Activated naive CD8-positive, alpha-beta T cell treated with anti-CD3 and anti-CD28 coated beads for 36 hours (primary cell): ENCODE measurements at regions not wholly inside any gene's neighbourhood (a gene's known extent, or its start where the extent isn't known, plus 50 kb on each side); places are given as distances from the start of the nearest gene placed in this dataset.

Source experiments
- DNase-seq: peaks from one replicate; pipeline ENCODE4 v3.0.0; 2021
- H3K27ac Mint-ChIP-seq: one replicate; pipeline ENCODE4 v1.8.0; 2022; ENCODE audit warnings: mild to moderate bottlenecking, moderate library complexity, mixed read lengths
- H3K27me3 Mint-ChIP-seq: one replicate; pipeline ENCODE4 v1.8.0; 2022; ENCODE audit warnings: mild to moderate bottlenecking, mixed read lengths
- H3K36me3 Mint-ChIP-seq: one replicate; pipeline ENCODE4 v1.8.0; 2021; ENCODE audit warnings: mild to moderate bottlenecking, mixed read lengths
- H3K4me1 Mint-ChIP-seq: one replicate; pipeline ENCODE4 v1.8.0; 2021; ENCODE audit warnings: mixed read lengths
- H3K4me3 Mint-ChIP-seq: one replicate; pipeline ENCODE4 v1.8.0; 2022; ENCODE audit warnings: mild to moderate bottlenecking, moderate library complexity, mixed read lengths
- H3K9me3 Mint-ChIP-seq: one replicate; pipeline ENCODE4 v1.8.0; 2022; ENCODE audit warnings: mixed read lengths

DNA sequence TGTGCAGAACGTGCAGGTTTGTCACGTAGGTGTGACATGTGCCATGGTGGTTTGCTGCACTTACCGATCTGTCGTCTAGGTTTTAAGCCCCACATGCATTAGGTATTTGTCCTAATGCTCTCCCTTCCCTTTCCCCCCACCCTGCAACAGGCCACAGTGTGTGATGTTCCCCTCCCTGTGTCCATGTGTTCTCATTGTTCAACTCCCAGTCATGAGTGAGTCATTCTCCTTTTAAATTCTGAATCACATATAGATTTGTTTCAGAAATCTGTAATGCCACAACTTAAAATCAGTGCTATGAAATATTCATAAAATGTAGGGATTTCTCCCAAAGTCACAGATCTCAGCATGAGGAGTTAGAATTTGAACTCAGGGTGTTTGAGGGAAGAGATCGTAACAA lies 552.5 kb upstream of the MBL2 start:
- Mint-ChIP-seq H3K27me3 (no peaks in the 10 kb centered on the region), H3K4me1 (no peaks in the 10 kb centered on the region), H3K27ac (no peak overlapping the region), H3K9me3 (peaks cover 2% of the 10 kb centered on the region), H3K36me3 (no peaks in the 10 kb centered on the region), H3K4me3 (no peak overlapping the region)
- no peak for DNase-seq

DNA sequence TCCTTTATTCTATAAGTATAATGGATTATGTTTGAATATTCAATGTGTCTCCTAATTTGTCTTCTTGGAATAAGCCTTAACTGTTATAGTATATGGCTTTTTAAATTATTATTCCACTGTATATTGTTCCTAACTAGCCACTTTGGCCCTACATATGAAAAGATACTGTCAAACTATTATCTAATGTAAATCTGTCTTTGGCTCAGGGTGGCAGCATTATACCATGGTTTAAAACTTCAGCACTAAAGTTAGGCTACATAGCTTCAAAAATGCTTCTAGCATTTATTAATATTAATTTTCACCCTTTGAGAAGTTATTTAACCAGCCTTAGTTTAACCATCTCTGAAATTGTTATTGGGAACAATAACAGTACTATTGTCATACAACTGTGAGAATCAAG lies 543.1 kb upstream of the MBL2 start:
- Mint-ChIP-seq H3K27ac (no peak overlapping the region), H3K4me3 (no peak overlapping the region), H3K27me3 (no peaks in the 10 kb centered on the region), H3K9me3 (peaks cover 3% of the 10 kb centered on the region), H3K36me3 (no peaks in the 10 kb centered on the region), H3K4me1 (no peaks in the 10 kb centered on the region)
- no peak for DNase-seq

DNA sequence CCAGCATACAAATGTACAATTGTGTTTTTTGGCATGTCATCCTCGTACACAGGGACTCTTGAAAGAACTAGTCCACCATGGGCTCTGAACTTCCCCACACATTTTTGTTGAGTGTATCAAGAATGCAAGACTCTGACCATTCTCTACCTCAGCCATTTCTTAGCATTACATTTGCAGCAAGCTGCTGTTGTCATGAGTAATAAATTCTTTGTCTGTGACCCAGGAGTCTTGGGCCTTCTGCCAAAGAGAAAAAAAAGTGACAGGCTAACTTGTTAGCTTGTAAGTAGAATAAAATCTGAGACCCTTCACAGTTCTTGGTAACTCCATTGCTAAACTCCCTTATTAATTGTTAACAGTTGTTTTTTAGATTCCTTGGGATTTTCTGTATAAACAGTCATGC lies 542.3 kb upstream of the MBL2 start:
- H3K4me1 Mint-ChIP-seq: no peaks in the 10 kb centered on the region
- peaks cover 3% of the 10 kb centered on the region for H3K9me3 Mint-ChIP-seq
- H3K4me3 Mint-ChIP-seq: no peak overlapping the region
- H3K27ac Mint-ChIP-seq: no peak overlapping the region
- H3K27me3 Mint-ChIP-seq: no peaks in the 10 kb centered on the region
- H3K36me3 Mint-ChIP-seq: no peaks in the 10 kb centered on the region
- DNase-seq: no peak

DNA sequence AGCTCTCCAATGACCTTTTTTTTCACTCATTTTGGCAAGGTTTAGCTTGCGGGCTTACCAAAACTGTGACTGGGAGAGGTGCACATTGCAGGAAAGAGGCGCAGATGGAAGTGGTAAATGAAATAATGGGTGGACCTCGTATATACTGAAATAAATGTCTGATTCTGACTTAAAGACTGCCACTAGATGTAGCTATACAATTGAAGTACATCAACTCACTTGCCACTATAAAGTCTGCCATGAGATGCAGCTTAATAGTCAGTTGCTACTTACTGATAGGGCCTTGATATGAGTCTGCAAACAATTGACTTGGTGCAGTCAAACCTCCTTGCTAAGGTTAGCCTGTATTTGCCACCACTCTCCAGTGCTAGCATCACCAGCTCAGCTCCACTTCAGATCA lies 525.9 kb upstream of the MBL2 start:
- Mint-ChIP-seq H3K36me3 (no peaks in the 10 kb centered on the region), H3K27ac (no peak overlapping the region), H3K9me3 (no peaks in the 10 kb centered on the region), H3K4me1 (no peaks in the 10 kb centered on the region), H3K4me3 (no peak overlapping the region), H3K27me3 (no peaks in the 10 kb centered on the region)
- no peak for DNase-seq

DNA sequence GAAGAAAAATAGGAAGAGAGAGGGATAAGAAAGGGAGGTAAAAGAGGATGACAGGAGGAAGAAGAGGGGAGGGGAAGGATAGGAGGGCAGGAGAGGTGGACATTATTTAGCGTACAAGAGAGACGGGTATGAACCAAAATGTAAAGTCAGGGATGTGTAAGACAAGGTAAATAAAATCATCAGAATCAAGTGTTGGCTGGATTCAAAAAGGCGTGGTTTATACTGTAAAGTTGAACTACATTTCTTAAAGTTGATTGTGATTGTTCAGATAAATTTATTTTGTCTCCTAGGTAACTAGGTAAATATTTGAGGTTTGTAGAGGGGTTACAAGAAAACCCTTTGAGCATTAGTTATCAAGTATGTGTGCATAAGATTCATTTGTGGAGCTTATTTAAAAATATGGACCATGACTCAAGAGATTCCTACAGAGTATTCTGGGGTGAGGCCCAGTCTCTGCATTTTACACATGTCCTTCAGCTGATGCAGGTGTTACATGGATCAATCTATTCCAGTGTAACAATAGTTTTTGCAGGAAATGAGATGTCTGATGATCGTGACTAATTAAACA lies 512.1 kb upstream of the MBL2 start:
- no peak for DNase-seq
- H3K36me3 Mint-ChIP-seq: no peaks in the 10 kb centered on the region
- no peak overlapping the region for H3K4me3 Mint-ChIP-seq
- H3K27ac Mint-ChIP-seq: no peak overlapping the region
- no peaks in the 10 kb centered on the region for H3K4me1 Mint-ChIP-seq
- H3K27me3 Mint-ChIP-seq: no peaks in the 10 kb centered on the region
- H3K9me3 Mint-ChIP-seq: peaks cover 3% of the 10 kb centered on the region

DNA sequence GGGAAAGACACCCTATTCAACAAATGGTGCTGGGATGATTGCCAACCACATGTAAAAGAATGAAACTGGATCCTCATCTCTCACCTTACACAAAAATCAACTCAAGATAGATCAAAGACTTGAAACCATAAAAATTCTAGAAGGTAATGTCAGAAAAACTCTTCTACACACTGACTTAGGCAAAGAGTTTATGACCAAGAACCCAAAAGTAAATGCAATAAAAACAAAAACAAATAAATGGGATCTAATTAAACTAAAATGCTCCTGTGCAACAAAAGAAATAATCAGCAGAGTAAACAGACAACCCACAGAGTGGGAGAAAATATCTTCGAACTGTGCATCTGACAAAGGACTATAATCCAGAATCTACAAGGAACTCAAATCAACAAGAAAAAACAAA lies 504.2 kb upstream of the MBL2 start:
- DNase-seq: no peak
- H3K4me1 Mint-ChIP-seq: no peaks in the 10 kb centered on the region
- H3K4me3 Mint-ChIP-seq: no peak overlapping the region
- H3K36me3 Mint-ChIP-seq: no peaks in the 10 kb centered on the region
- no peak overlapping the region for H3K27ac Mint-ChIP-seq
- peaks cover 10% of the 10 kb centered on the region for H3K9me3 Mint-ChIP-seq
- no peaks in the 10 kb centered on the region for H3K27me3 Mint-ChIP-seq

DNA sequence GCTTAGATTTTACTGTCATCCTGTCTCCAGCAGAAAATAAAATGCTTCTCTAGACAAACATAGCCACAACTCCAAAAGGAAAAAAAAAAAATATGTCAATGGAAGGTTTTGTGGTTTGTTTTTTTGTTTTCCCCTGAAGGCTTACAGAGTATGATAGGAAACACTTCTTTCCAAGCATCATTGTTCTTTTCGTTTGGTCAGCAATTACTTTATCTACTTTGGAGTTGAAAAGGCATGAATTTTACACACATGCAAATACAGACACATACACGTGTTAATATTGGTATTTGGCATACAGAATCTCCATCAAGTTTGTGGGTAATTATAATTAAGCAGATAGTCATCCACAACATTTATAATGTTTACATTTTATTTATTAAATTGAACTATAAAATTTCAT lies 496.9 kb upstream of the MBL2 start:
- DNase-seq: no peak
- Mint-ChIP-seq H3K27me3 (no peaks in the 10 kb centered on the region), H3K4me3 (no peak overlapping the region), H3K36me3 (no peaks in the 10 kb centered on the region), H3K4me1 (no peaks in the 10 kb centered on the region), H3K27ac (no peak overlapping the region), H3K9me3 (peaks cover 8% of the 10 kb centered on the region)

DNA sequence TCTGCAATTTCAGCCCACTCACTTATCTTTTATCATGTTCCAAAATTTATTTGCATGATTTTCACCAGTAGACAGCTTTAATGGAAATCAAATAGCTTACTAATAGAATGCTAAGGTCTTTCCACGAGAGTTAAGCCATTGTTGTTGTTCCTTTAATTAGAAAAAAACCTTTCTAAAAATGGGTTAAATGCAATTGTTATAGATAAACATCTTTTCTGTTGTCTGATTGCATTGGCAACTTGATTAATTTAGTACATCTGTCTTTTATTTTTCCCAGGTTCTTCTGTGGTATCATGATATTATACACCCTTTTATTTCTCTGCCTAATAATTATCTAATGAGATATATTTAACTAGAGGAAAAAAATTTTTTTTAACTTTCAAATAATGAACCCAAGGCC lies 487.6 kb upstream of the MBL2 start:
- no peak for DNase-seq
- Mint-ChIP-seq H3K4me3 (no peak overlapping the region), H3K27ac (no peak overlapping the region), H3K9me3 (peaks cover 5% of the 10 kb centered on the region), H3K36me3 (no peaks in the 10 kb centered on the region), H3K4me1 (no peaks in the 10 kb centered on the region), H3K27me3 (no peaks in the 10 kb centered on the region)

DNA sequence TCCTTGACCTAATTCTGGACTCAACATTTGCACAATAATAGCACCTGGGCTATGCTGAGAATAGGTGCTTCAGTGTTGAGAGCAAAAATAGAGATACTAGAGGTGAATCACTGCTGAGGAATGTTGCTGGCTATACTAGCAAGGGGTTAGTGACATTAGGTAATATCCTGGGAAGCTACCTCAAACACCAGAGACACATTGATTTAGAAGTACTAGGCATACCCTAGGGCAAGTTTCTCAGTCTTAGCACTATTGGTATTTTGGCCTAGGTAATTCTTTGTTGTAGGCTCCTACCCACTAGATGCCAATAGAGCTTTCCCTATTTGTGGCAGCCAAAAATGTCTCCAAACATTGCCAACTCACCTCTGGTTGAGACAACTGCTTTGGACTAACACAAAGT lies 484.0 kb upstream of the MBL2 start:
- DNase-seq: no peak
- H3K27ac Mint-ChIP-seq: no peak overlapping the region
- no peaks in the 10 kb centered on the region for H3K36me3 Mint-ChIP-seq
- H3K27me3 Mint-ChIP-seq: no peaks in the 10 kb centered on the region
- H3K4me3 Mint-ChIP-seq: no peak overlapping the region
- peaks cover 7% of the 10 kb centered on the region for H3K9me3 Mint-ChIP-seq
- H3K4me1 Mint-ChIP-seq: no peaks in the 10 kb centered on the region

DNA sequence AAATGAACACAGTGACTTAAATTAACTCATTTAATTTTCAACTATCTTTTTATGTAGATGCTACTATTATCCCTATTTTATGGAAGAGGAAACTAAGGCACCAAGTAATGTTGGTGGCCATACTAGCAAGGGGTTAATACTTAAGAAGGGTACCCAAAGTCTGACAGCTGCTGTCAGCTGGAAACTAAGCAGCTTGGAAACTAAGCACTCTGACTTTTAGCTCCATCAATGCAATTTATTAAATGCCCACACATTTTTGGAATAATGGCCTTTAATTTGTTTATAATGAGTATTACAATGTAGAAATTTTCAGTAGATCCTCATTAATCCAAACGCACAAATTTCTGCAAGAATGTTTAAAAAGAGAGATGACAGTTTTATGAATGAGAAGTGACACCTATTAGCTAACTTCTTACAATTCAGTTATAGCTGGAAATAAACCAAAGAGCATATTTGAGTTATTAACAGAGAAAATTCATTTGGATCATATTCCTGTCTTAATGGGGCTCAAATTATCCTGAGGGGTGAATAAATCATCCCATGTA lies 483.1 kb upstream of the MBL2 start:
- H3K27ac Mint-ChIP-seq: no peak overlapping the region
- H3K9me3 Mint-ChIP-seq: peaks cover 7% of the 10 kb centered on the region
- H3K36me3 Mint-ChIP-seq: no peaks in the 10 kb centered on the region
- DNase-seq: no peak
- H3K27me3 Mint-ChIP-seq: no peaks in the 10 kb centered on the region
- no peak overlapping the region for H3K4me3 Mint-ChIP-seq
- no peaks in the 10 kb centered on the region for H3K4me1 Mint-ChIP-seq

DNA sequence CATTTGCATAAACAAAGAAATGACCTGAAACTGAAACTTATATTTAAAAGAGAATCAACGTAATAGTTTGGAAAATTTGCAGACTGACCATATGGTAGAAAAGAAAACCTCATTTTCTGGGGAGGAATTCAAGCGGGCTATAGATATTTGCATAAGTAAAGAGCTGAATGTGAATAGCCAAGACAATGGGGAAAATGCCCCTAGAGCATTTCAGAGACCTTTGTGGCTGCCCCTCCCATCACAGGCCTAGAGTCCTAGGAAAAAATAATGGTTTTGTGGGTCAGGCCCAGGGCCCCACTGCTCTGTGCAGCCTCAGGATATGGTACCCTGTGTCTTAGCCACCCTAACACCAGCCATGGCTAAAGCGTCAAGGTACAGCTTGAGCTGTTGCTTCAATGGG lies 480.6 kb upstream of the MBL2 start:
- H3K9me3 Mint-ChIP-seq: peaks cover 4% of the 10 kb centered on the region
- no peaks in the 10 kb centered on the region for H3K36me3 Mint-ChIP-seq
- no peak overlapping the region for H3K4me3 Mint-ChIP-seq
- no peaks in the 10 kb centered on the region for H3K4me1 Mint-ChIP-seq
- H3K27me3 Mint-ChIP-seq: no peaks in the 10 kb centered on the region
- no peak overlapping the region for H3K27ac Mint-ChIP-seq
- DNase-seq: no peak

DNA sequence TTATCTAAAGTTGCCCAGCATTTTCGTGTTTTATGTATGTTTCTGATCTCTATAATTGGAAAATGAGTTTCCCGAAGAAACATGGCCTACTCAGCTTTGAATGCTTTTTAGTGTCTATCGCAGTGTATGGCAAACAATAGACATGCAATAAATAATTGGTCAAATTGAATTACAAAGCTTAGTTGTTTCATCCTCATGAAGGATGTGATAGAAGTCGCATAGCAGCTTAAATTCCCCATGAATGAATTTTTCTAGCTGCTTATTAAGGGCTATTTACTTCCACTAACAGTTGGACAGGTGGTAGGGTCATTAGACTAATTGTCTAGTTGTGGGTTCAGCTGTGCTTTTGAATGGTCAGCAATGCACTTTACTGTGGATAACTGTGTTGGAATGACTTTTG lies 467.3 kb upstream of the MBL2 start:
- H3K27me3 Mint-ChIP-seq: no peaks in the 10 kb centered on the region
- H3K27ac Mint-ChIP-seq: no peak overlapping the region
- H3K4me1 Mint-ChIP-seq: no peaks in the 10 kb centered on the region
- no peak for DNase-seq
- no peaks in the 10 kb centered on the region for H3K36me3 Mint-ChIP-seq
- H3K9me3 Mint-ChIP-seq: peaks cover 1% of the 10 kb centered on the region
- no peak overlapping the region for H3K4me3 Mint-ChIP-seq

DNA sequence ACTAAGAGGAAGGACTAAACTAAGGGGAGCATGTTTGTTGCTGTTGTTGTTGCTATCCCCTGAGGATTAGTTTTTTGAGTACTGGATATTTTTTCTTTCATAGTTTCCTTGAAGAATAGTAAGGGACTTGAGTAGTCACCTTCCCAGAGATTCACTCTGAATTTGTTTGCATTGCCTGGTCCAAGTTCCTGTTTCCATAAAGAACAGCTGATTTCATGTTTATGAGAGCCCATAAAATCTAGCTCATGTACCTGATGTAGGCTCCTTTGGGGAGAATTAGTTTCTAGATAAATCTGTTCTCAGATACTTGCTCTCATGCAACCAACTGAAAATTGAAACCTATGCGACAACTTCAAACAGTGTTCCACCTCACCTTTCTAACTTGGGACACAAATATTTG lies 464.4 kb upstream of the MBL2 start:
- H3K27me3 Mint-ChIP-seq: no peaks in the 10 kb centered on the region
- peaks cover 3% of the 10 kb centered on the region for H3K9me3 Mint-ChIP-seq
- no peaks in the 10 kb centered on the region for H3K36me3 Mint-ChIP-seq
- H3K4me3 Mint-ChIP-seq: no peak overlapping the region
- no peaks in the 10 kb centered on the region for H3K4me1 Mint-ChIP-seq
- DNase-seq: no peak
- H3K27ac Mint-ChIP-seq: no peak overlapping the region

DNA sequence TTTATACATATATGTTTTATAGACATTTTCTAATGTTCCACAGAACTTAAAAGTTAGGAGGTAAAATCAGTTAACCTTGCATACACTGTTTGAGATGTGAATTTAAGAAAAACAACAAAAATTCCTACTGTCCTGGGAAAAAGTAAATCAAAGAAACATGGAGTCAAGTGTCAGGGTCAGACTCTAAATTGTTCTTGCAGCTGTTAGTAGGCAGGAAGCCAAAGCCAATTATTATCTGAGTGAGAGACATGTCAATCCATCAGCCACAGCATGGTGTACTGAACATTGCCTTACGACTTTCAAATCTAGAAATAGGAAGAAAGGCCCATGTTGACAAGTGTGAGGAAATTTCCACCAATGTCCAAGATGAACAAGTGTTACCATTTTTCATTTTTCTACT lies 461.2 kb upstream of the MBL2 start:
- H3K4me3 Mint-ChIP-seq: no peak overlapping the region
- H3K27ac Mint-ChIP-seq: no peak overlapping the region
- no peak for DNase-seq
- H3K9me3 Mint-ChIP-seq: peaks cover 6% of the 10 kb centered on the region
- H3K36me3 Mint-ChIP-seq: no peaks in the 10 kb centered on the region
- H3K27me3 Mint-ChIP-seq: no peaks in the 10 kb centered on the region
- H3K4me1 Mint-ChIP-seq: no peaks in the 10 kb centered on the region

DNA sequence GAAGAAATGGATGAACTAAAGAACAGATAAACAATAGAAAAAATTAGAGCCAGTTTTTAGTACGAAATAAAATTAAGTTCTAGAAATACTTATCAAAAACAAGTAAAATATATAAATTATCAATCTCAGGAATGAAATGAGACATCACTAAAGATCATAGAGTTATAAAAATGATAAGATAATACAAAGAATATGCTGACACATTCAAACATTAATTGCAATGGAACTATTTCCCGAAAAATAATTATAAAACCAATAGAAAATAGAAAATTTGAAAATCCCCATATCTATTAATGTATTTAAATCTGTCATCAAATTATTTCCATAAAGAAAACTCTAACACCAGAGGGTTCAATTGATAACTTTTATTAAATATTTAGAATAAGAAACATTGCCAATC lies 458.1 kb upstream of the MBL2 start:
- Mint-ChIP-seq H3K27me3 (no peaks in the 10 kb centered on the region), H3K27ac (no peak overlapping the region), H3K4me1 (no peaks in the 10 kb centered on the region), H3K4me3 (no peak overlapping the region), H3K36me3 (no peaks in the 10 kb centered on the region), H3K9me3 (peaks cover 8% of the 10 kb centered on the region)
- DNase-seq: no peak

DNA sequence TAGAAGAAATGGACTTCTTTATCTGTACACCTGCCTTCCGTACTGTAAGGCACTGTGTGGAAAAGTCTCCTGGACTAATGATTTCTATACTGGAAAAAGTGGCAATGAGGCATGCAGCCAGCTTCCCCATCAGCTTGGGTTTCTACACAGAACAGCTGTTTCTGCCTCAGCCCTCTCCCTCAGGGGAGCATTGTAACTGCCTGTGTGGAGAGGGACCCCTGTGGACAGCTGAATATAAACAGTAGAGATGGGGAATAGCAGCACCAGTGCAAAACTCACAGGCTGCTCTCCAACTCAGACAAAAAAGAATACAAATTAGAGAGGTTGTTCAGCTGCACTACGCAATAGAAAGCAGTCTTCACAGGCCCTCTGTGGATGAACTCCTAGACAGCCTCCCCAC lies 451.3 kb upstream of the MBL2 start:
- Mint-ChIP-seq H3K27me3 (no peaks in the 10 kb centered on the region), H3K9me3 (peaks cover 2% of the 10 kb centered on the region), H3K36me3 (no peaks in the 10 kb centered on the region), H3K27ac (no peak overlapping the region), H3K4me1 (no peaks in the 10 kb centered on the region), H3K4me3 (no peak overlapping the region)
- no peak for DNase-seq

DNA sequence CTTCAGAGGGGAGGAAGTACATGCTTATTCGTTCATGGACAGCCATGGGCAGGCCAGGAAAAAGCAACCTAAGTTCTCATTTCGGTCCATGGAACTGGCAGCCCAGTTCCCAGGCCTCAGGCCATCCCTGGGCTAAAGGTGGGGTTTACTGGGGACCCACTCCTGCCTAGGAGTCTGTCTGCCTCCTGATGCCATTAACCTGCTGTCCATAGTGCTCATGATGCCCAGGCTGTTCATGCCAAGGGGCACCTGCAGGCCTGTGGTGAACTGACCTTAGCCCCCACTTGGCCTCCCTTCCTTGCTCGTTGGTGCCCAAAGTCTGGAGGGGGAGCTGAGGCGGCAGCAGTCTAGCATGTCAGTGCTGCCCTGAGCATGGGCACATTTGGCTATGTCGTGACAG lies 450.2 kb upstream of the MBL2 start:
- Mint-ChIP-seq H3K36me3 (no peaks in the 10 kb centered on the region), H3K27ac (no peak overlapping the region), H3K4me1 (no peaks in the 10 kb centered on the region), H3K4me3 (no peak overlapping the region), H3K9me3 (peaks cover 3% of the 10 kb centered on the region), H3K27me3 (no peaks in the 10 kb centered on the region)
- DNase-seq: no peak
